GM12892 (cell line): ENCODE measurements at regions not wholly inside any gene's neighbourhood (a gene's known extent, or its start where the extent isn't known, plus 50 kb on each side); places are given as distances from the start of the nearest gene placed in this dataset.

Source experiments
- POLR2AphosphoS5 ChIP-seq: IDR thresholded peaks from 2 replicates; pipeline ENCODE4 v1.6.1; 2011; ENCODE audit warnings: low read depth, low read length, control low read depth
- TAF1 ChIP-seq: IDR thresholded peaks from 2 replicates; pipeline ENCODE4 v1.6.1; 2011; ENCODE audit warnings: low read depth, mild to moderate bottlenecking, control low read depth, low read length, borderline replicate concordance

DNA sequence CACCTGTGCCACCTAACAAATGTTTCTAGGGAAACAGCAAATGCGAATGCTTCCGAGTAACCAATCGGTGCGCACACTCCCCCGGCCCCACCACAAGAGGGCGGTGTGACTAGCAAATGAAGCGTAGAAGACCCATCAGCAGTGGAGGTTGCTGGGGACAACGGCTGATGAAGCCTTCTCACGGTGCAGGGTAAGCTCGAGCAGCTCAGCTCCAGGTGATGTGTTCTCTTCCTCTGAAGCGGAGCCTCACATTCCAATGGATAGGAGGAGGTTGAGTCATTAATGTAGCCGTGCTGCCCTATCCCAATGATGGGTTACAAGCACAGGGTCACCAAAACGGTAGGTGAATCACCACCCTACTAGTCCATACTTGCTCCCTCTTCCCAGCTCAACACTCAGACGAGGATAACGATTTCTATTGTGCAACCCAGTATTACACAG lies 127.6 kb upstream of the TWIST2 start:
- TF ChIP-seq POLR2AphosphoS5: no peak
- no peak for TF ChIP-seq TAF1
